SK-N-MC (cell line): ENCODE measurements at regions not wholly inside any gene's neighbourhood (a gene's known extent, or its start where the extent isn't known, plus 50 kb on each side); places are given as distances from the start of the nearest gene placed in this dataset.

Experiments used
- DNase-seq: peaks from one replicate; pipeline ENCODE4 v3.0.0-alpha.2; 2011; ENCODE audit warnings: low read depth, low spot score
- H3K27ac ChIP-seq: fragments of 200-600 bp; sonication (generic); 2 replicates; pipeline ENCODE4 v1.5.1; 2016; ENCODE audit warnings: mixed run types
- H3K36me3 ChIP-seq: fragments of 200-600 bp; sonication (generic); 2 replicates; pipeline ENCODE4 v1.6.1; 2017; ENCODE audit warnings: antibody characterized with exemption, low read length, mixed read lengths; ENCODE audit not compliant: insufficient read depth
- H3K4me3 ChIP-seq: fragments of 200-600 bp; sonication (generic); 2 replicates; pipeline ENCODE4 v1.5.1; 2016
- H3K9ac ChIP-seq: fragments of 200-600 bp; sonication (generic); 2 replicates; pipeline ENCODE4 v1.8.0; 2017; ENCODE audit warnings: mixed run types, mixed read lengths; ENCODE audit not compliant: insufficient read length
- H3K9me3 ChIP-seq: fragments of 200-600 bp; sonication (generic); 2 replicates; pipeline ENCODE4 v1.6.1; 2017; ENCODE audit warnings: low read depth, mild to moderate bottlenecking, antibody characterized with exemption, low read length, moderate library complexity, mixed read lengths
- EZH2 ChIP-seq: fragments of 200-600 bp; sonication (generic); IDR thresholded peaks from one replicate; pipeline ENCODE4 v1.6.1; 2017; ENCODE audit warnings: antibody characterized with exemption
- FOXP2 ChIP-seq: optimal IDR thresholded peaks from 2 replicates; pipeline ENCODE3; 2011; ENCODE audit warnings: mild to moderate bottlenecking, moderate library complexity; ENCODE audit not compliant: insufficient read depth; ENCODE audit errors: extremely low read length, control extremely low read depth
- POLR2AphosphoS5 ChIP-seq: IDR thresholded peaks from 2 replicates; pipeline ENCODE4 v1.6.1; 2012; ENCODE audit warnings: mild to moderate bottlenecking, low read depth, low read length, borderline replicate concordance

- no peak for DNase-seq
- TF ChIP-seq POLR2AphosphoS5 (no peak), FOXP2 (no peak), EZH2 (no peak)
- no peak overlapping the region for H3K27ac ChIP-seq
Observed at GRCh38 chr11:37804666-37805065, 1206.6 kb upstream of the RAG2 start.

GRCh38 chr11:37788141-37788877 is 1190.3 kb upstream of the RAG2 start:
- Histone ChIP-seq H3K4me3 (no peak overlapping the region), H3K27ac (no peak overlapping the region), H3K9me3 (no peaks in the 10 kb centered on the region), H3K9ac (no peak overlapping the region), H3K36me3 (no peaks in the 10 kb centered on the region)
- no peak for DNase-seq
- TF ChIP-seq FOXP2 (no peak), POLR2AphosphoS5 (no peak), EZH2 (no peak)

More at GRCh38 chr11:37804666-37805065, 1206.6 kb upstream of the RAG2 start:
- Histone ChIP-seq H3K9ac (no peak overlapping the region), H3K36me3 (no peaks in the 10 kb centered on the region), H3K9me3 (no peaks in the 10 kb centered on the region), H3K4me3 (no peak overlapping the region)

- H3K27ac ChIP-seq: no peak overlapping the region
- no peaks in the 10 kb centered on the region for H3K9me3 ChIP-seq
- H3K36me3 ChIP-seq: no peaks in the 10 kb centered on the region
- TF ChIP-seq EZH2: no peak
- TF ChIP-seq FOXP2: no peak
- no peak for TF ChIP-seq POLR2AphosphoS5
- DNase-seq: no peak
- H3K9ac ChIP-seq: no peak overlapping the region
- no peak overlapping the region for H3K4me3 ChIP-seq
Observed at GRCh38 chr11:37786214-37786755, 1188.2 kb upstream of the RAG2 start.

GRCh38 chr11:37774441-37774840 is 1176.4 kb upstream of the RAG2 start:
- Histone ChIP-seq H3K27ac (no peak overlapping the region), H3K4me3 (no peak overlapping the region), H3K36me3 (no peaks in the 10 kb centered on the region), H3K9ac (no peak overlapping the region), H3K9me3 (no peaks in the 10 kb centered on the region)
- TF ChIP-seq FOXP2 (no peak), EZH2 (no peak), POLR2AphosphoS5 (no peak)
- no peak for DNase-seq

GRCh38 chr11:37770145-37770544 is 1172.1 kb upstream of the RAG2 start:
- H3K4me3 ChIP-seq: no peak overlapping the region
- no peak overlapping the region for H3K27ac ChIP-seq
- no peak overlapping the region for H3K9ac ChIP-seq
- TF ChIP-seq EZH2: no peak
- no peak for TF ChIP-seq POLR2AphosphoS5
- no peak for TF ChIP-seq FOXP2
- no peak for DNase-seq
- no peaks in the 10 kb centered on the region for H3K36me3 ChIP-seq
- no peaks in the 10 kb centered on the region for H3K9me3 ChIP-seq

GRCh38 chr11:37762079-37762478 is 1164.0 kb upstream of the RAG2 start:
- no peak overlapping the region for H3K9ac ChIP-seq
- TF ChIP-seq EZH2: no peak
- TF ChIP-seq FOXP2: no peak
- TF ChIP-seq POLR2AphosphoS5: no peak
- no peaks in the 10 kb centered on the region for H3K36me3 ChIP-seq
- H3K27ac ChIP-seq: no peak overlapping the region
- DNase-seq: no peak
- no peaks in the 10 kb centered on the region for H3K9me3 ChIP-seq
- no peak overlapping the region for H3K4me3 ChIP-seq

- Histone ChIP-seq H3K9ac (no peak overlapping the region), H3K4me3 (no peak overlapping the region), H3K9me3 (no peaks in the 10 kb centered on the region), H3K27ac (no peak overlapping the region), H3K36me3 (no peaks in the 10 kb centered on the region)
- no peak for TF ChIP-seq FOXP2
- no peak for TF ChIP-seq POLR2AphosphoS5
- no peak for TF ChIP-seq EZH2
- no peak for DNase-seq
Observed at GRCh38 chr11:37755521-37755920, 1157.5 kb upstream of the RAG2 start.

- Histone ChIP-seq H3K4me3 (no peak overlapping the region), H3K27ac (no peak overlapping the region), H3K36me3 (no peaks in the 10 kb centered on the region), H3K9me3 (no peaks in the 10 kb centered on the region), H3K9ac (no peak overlapping the region)
- no peak for TF ChIP-seq EZH2
- TF ChIP-seq POLR2AphosphoS5: no peak
- no peak for TF ChIP-seq FOXP2
- no peak for DNase-seq
Observed at GRCh38 chr11:37748641-37749040, 1150.6 kb upstream of the RAG2 start.

GRCh38 chr11:37747121-37747520 is 1149.1 kb upstream of the RAG2 start:
- Histone ChIP-seq H3K4me3 (no peak overlapping the region), H3K9ac (no peak overlapping the region), H3K36me3 (no peaks in the 10 kb centered on the region), H3K27ac (no peak overlapping the region), H3K9me3 (no peaks in the 10 kb centered on the region)
- DNase-seq: no peak
- no peak for TF ChIP-seq FOXP2
- TF ChIP-seq POLR2AphosphoS5: no peak
- TF ChIP-seq EZH2: no peak
